ENCODE measurements at regions not wholly inside any gene's neighbourhood (a gene's known extent, or its start where the extent isn't known, plus 50 kb on each side); places are given as distances from the start of the nearest gene placed in this dataset.

GRCh38 chr16:55203570-55203969 is 120.4 kb upstream of the IRX6 start:
- in situ Hi-C loops (cut with HindIII; ENCODE audit: low sequenced_read_pairs): no loop called here
- no peak for DNase-seq (ENCODE audit: low read depth, low spot score)
- no peak overlapping the region for H3K4me3 ChIP-seq (ENCODE audit: low read depth, low read length)
- TF ChIP-seq CTCF (IDR thresholded peaks at IDR 0.05; ENCODE audit: low read depth, low read length): no peak

- in situ Hi-C loops (cut with HindIII; ENCODE audit: low sequenced_read_pairs): no loop called here
- no peak for TF ChIP-seq CTCF (IDR thresholded peaks at IDR 0.05; ENCODE audit: low read depth, low read length)
- no peak for DNase-seq (ENCODE audit: low read depth, low spot score)
Measured at GRCh38 chr16:55204069-55204468, 119.9 kb upstream of the IRX6 start.

GRCh38 chr16:55204923-55205322 is 119.1 kb upstream of the IRX6 start:
- TF ChIP-seq CTCF (IDR thresholded peaks at IDR 0.05; ENCODE audit: low read depth, low read length): no peak
- in situ Hi-C loops (cut with HindIII; ENCODE audit: low sequenced_read_pairs): no loop called here
- no peak overlapping the region for H3K4me3 ChIP-seq (ENCODE audit: low read depth, low read length)
- DNase-seq (ENCODE audit: low read depth, low spot score): no peak

More at GRCh38 chr16:55204069-55204468, 119.9 kb upstream of the IRX6 start:
- no peak overlapping the region for H3K4me3 ChIP-seq (ENCODE audit: low read depth, low read length)

- no peak for TF ChIP-seq CTCF (IDR thresholded peaks at IDR 0.05; ENCODE audit: low read depth, low read length)
- in situ Hi-C loops (cut with HindIII; ENCODE audit: low sequenced_read_pairs): no loop called here
- H3K4me3 ChIP-seq (ENCODE audit: low read depth, low read length): no peak overlapping the region
- DNase-seq (ENCODE audit: low read depth, low spot score): no peak
Measured at GRCh38 chr16:55207693-55208428, 116.1 kb upstream of the IRX6 start.

- no peak for TF ChIP-seq CTCF (IDR thresholded peaks at IDR 0.05; ENCODE audit: low read depth, low read length)
- in situ Hi-C loops (cut with HindIII; ENCODE audit: low sequenced_read_pairs): no loop called here
- H3K4me3 ChIP-seq (ENCODE audit: low read depth, low read length): no peak overlapping the region
- DNase-seq (ENCODE audit: low read depth, low spot score): no peak
Measured at GRCh38 chr16:55209626-55210025, 114.4 kb upstream of the IRX6 start.

- in situ Hi-C loops (cut with HindIII; ENCODE audit: low sequenced_read_pairs): no loop called here
- DNase-seq (ENCODE audit: low read depth, low spot score): no peak
- no peak overlapping the region for H3K4me3 ChIP-seq (ENCODE audit: low read depth, low read length)
- TF ChIP-seq CTCF (IDR thresholded peaks at IDR 0.05; ENCODE audit: low read depth, low read length): no peak
Measured at GRCh38 chr16:55212791-55213190, 111.2 kb upstream of the IRX6 start.
